ENCODE measurements at regions not wholly inside any gene's neighbourhood (a gene's known extent, or its start where the extent isn't known, plus 50 kb on each side); places are given as distances from the start of the nearest gene placed in this dataset.

GRCh38 chr19:30999726-31000125 is 349.5 kb downstream of the TSHZ3 start:
- TF ChIP-seq CTCF (IDR thresholded peaks at IDR 0.05) (no peak), EP300 (IDR thresholded peaks at IDR 0.05) (no peak)

Data from gastroesophageal sphincter (tissue), 3 donors.